ENCODE measurements at regions not wholly inside any gene's neighbourhood (a gene's known extent, or its start where the extent isn't known, plus 50 kb on each side); places are given as distances from the start of the nearest gene placed in this dataset.

DNA sequence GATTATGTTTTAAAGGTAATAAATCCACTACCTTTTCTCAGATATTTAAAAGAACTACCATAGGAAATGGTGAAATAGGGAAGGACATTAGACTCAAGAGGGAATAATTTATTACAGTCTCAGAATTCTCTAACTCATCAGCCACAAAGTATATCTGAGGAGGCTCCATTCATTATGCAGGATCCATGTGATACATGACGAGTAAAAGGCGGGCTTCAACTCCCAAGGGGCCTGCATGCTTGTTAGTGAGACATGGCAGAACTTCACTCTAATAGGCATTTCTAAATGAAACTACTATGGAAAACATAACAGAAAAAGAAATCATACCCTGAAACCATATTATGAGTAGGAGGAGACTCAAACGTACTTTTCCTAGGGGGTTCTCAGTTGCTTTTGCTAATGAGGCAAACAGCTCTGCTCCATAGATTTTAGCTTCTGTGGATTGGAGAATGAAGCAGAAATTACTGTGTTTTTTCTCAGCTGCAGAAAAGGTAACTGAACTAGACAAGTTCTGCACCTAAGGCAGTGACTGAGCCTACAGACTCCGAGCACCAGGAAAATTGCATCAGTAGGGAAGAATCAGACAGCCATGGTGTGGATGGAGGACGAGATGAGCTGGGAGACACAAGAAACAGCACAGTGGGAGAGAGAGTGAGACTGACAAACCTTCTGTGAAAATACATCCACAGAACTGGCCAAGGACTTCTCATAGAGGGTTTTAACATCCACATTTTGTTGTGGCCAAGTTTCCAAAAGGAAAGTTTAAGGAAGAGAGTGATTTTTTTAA lies 254.6 kb upstream of the PRDM1 start:
- DNase-seq (ENCODE audit: extremely low spot score, insufficient read length, low read depth) (no peak), FAIRE-seq (peak; percentile 29)

DNA sequence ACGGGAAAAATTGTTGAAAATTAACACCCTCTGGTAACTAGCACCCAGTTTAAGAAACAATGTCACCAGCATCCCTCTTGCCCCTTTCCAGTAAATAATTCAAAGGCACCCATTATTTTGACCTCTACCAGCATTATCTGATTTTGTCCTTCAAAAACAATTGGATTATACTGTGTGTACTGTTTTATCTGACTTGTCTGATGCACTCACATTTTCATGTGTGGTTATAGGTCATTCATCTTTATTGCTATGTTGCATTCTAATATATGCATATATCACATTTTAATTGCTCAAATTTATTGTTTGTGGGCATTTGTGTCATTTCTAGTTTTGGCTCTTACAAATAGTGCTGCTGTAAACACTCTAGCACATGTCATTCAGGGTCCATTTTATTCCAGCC lies 260.9 kb upstream of the PRDM1 start:
- no peak for FAIRE-seq

DNA sequence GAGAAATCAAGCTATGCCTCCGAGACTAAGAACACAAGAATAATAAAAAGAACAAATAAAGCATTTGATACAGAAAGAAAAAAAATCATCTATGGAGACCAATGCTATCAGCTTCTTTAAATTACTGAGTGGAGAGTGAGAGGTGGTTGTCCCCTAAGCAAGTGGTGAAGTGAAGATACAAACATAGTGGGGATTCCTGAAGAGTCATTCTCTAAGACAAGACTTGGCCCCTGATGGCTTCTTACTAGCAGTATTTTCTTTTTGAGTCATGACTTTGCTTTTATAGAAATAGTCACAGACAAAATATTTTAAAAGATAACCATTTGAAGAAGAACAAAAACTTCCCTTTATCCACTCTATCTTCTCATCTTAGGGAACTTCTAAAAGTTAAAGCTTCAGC lies 261.4 kb upstream of the PRDM1 start:
- no peak for FAIRE-seq
- no peak for DNase-seq (ENCODE audit: extremely low spot score, insufficient read length, low read depth)

More for the DNA sequence above, 260.9 kb upstream of the PRDM1 start:
- no peak for DNase-seq (ENCODE audit: extremely low spot score, insufficient read length, low read depth)

GRCh38 chr6:105821777-105822176 lies 264.4 kb upstream of the PRDM1 start:
- FAIRE-seq: no peak
- DNase-seq (ENCODE audit: extremely low spot score, insufficient read length, low read depth): no peak

GRCh38 chr6:105821027-105821426 lies 265.1 kb upstream of the PRDM1 start:
- FAIRE-seq (no peak), DNase-seq (ENCODE audit: extremely low spot score, insufficient read length, low read depth) (no peak)

GRCh38 chr6:105819745-105820144 lies 266.4 kb upstream of the PRDM1 start:
- DNase-seq (ENCODE audit: extremely low spot score, insufficient read length, low read depth) (no peak), FAIRE-seq (no peak)

DNA sequence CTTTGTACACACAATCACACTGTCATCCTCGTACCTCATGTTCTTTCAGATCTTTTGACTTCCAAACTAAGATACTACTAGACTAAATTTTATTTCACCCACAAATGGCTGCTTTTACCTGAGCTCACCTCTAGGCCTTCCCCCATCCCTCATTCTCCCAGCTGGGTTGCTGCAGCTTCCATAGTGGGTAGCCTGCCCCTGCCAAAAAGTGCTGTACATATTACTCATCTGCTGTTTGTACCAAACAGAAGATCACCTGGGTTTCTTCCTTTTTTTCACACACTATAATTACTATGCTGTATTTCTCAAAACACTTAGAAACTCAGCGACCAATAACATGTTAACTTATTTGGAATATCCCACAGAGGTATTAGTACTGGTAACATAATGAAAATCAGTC lies 267.6 kb upstream of the PRDM1 start:
- FAIRE-seq (no peak), DNase-seq (ENCODE audit: extremely low spot score, insufficient read length, low read depth) (no peak)

- FAIRE-seq (no peak), DNase-seq (ENCODE audit: extremely low spot score, insufficient read length, low read depth) (no peak)
Observed at GRCh38 chr6:105817961-105818360, 268.2 kb upstream of the PRDM1 start.

DNA sequence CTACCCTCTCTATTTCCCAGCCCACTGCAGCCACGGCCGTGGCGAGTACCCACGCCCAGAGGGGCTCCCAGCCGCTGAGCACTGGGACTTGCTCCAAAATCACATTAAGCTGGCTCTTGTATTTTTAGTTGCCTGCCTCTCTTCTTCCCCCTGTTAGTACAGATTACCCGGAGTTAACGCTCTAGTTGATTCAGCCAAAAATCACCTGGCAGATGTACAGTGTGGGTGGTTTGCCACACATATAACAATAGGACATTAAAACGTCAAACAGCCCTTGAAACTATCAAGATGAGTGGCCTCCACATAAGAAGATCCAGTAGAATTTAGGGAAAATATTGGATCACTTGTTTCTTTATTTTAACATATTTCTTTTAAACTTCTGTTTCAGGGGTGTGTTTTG lies 268.8 kb upstream of the PRDM1 start:
- no peak for FAIRE-seq
- DNase-seq (ENCODE audit: extremely low spot score, insufficient read length, low read depth): no peak

- no peak for FAIRE-seq
- DNase-seq (ENCODE audit: extremely low spot score, insufficient read length, low read depth): no peak
Observed at GRCh38 chr6:105816847-105817246, 269.3 kb upstream of the PRDM1 start.

DNA sequence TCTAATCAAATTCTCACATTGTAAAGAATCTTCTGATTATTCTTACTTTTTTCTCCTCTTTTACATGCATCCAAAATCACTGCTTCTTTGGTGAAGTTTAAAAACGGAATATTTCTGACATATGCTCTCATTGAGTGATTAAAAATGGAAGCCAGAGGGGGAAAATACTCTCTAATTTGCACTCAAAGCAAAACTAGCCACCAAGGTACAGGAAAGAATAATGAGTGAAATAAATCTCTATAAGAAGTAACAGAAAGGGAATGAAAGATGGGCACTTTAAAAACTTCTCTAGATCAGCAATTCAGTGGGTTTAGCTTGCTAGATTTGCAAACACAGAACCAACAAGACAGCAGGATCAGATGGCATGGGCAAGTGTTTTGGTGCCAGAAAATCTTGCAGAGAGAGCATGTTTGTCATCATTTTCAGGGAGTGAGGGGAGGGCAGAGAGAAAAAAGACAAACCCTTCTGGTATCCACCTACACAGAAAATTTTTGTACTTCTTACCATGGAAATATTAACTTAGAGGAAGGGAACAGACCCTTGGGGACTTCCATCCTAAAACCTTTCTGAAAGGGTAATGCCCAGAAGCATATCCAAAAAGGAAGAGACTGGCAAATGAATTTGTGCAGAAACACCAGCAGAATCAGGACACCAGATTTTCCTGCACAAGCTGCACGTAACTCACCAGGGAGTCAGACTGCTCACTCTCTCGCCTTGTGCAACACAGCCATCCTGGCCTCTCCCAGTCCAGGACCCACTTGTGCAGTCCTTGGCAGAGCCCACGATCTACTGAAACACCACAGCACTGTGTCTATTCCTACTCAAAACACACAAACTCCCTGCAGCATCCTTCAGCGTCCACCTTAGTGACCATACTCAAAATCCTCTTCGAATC lies 270.2 kb upstream of the PRDM1 start:
- FAIRE-seq: no peak
- DNase-seq (ENCODE audit: extremely low spot score, insufficient read length, low read depth): no peak

- no peak for DNase-seq (ENCODE audit: extremely low spot score, insufficient read length, low read depth)
- FAIRE-seq: peak; percentile 31
Observed at GRCh38 chr6:105814745-105815536, 271.2 kb upstream of the PRDM1 start.

DNA sequence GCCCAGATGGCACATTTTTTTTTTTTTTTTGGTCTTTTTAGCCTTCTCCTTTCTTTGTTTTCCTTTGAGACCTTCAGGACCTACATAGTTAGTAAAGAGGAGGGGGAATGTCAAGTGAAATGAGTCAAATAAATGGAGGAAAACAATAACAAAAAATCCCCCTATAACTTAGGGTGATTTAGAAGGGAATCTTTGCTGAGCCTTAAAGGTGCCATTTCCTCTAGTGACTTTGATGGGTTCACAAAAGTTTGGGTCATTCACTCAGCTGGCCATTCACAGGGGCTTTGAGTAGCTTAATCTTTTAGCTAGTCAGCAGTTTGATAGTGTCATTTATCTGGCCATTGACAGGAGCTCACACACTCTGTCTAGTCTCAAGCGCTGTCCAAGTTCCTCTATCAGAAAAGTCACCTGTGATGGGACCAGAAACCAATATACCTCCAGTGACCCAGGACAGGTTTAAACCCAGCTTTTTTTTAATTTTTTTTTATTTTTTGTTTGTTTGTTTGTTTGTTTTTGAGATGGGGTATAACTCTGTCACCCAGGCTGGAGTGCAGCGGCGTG lies 275.1 kb upstream of the PRDM1 start:
- no peak for DNase-seq (ENCODE audit: extremely low spot score, insufficient read length, low read depth)
- FAIRE-seq: no peak

DNA sequence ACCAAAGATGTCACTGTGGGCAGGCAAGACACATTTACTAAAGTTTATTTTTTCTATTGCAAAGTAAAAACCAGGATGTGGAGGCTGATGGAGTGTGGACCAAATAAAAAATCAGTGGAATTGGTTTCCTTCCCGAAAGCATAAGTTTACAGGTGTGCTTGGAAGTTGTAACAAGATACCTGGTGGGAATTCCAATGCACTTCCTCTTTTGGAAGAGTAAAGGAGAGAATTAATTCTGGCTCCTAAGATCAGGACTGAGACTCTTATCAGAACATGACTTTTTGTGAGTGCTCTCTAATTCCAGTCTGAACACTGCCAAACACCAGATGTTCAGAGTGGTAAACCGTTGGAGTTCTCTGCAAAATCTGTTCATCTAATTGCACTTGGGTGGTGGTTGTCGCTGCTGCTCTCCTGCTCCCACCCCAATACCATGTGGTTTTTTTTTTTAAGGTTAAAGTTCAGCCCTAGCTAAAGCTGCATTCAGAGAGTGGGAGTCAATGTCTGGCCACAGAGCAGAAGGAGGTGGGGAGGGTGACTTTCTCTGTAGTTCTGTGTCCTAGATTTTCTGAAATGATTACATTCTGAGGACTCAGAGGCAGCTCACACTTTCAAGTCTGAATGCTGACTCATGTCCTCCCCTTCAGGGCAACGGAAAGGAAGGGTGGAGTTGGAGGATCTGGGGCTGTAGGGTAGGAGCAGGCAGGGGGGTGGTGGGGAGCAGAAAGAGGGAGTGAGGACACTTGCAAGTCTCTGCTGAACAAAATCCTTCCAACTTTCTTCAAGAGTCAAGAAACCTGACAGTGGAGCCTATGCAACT lies 275.8 kb upstream of the PRDM1 start:
- peak; percentile 85 for FAIRE-seq
- DNase-seq (ENCODE audit: extremely low spot score, insufficient read length, low read depth): no peak

GRCh38 chr6:105808571-105808970 lies 277.6 kb upstream of the PRDM1 start:
- no peak for FAIRE-seq
- no peak for DNase-seq (ENCODE audit: extremely low spot score, insufficient read length, low read depth)

GRCh38 chr6:105807905-105808304 lies 278.2 kb upstream of the PRDM1 start:
- FAIRE-seq: no peak
- no peak for DNase-seq (ENCODE audit: extremely low spot score, insufficient read length, low read depth)

DNA sequence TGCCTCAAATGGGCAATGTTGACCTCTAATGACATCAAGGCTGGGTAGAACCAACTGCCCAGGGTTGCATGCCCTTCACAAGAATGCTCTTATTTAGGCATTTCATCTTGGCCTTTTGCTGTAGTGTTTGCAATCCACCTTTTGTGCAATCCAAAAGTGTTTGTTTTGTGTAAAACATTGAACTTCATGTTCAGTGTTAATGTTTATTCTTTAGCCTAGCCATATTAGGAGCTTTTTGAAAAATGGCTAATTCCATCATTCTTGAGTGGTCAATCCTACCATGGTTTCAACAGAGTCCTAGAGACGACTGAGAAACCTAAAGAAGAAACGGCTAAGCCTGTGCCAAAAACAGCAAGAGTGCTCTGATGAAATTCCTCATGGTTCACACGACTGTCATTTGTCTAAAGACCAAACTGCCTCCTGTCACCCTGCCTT lies 279.6 kb upstream of the PRDM1 start:
- DNase-seq (ENCODE audit: extremely low spot score, insufficient read length, low read depth): no peak
- no peak for FAIRE-seq

DNA sequence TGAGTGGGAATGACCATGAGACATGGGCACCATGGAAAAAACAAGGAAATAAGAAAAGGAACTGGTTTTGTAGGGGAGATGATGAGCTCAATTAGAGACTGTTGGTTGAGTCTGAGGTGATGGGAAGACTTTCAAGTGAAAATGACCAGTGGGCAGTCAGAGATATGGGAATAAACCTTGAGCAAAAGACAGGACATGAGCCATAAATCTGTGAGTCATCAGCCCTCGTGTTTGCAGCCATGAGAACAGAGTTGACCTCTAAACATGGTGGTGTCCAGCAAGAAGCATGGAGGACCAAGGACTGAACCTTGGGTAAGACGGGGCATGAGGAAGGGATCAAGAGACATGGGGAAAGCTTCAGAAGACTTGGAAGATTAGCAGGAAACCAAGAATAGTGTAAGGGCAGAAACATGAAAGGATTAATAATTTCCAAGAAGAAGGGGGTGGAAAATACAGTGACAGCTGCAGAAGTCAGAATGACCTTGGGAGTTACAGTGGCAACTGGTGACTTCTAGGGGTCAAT lies 280.6 kb upstream of the PRDM1 start:
- FAIRE-seq: no peak
- no peak for DNase-seq (ENCODE audit: extremely low spot score, insufficient read length, low read depth)

- DNase-seq (ENCODE audit: extremely low spot score, insufficient read length, low read depth): no peak
- no peak for FAIRE-seq
Observed at GRCh38 chr6:105804424-105804823, 281.7 kb upstream of the PRDM1 start.

Data from GM18507 (cell line).